SU-DHL-6 (cell line): ENCODE measurements at regions not wholly inside any gene's neighbourhood (a gene's known extent, or its start where the extent isn't known, plus 50 kb on each side); places are given as distances from the start of the nearest gene placed in this dataset.

ENCODE experiments used
- H2AFZ ChIP-seq: fragments of 200-600 bp; sonication (generic); 2 replicates; pipeline ENCODE4 v1.6.1; 2014; ENCODE audit warnings: low read depth, mild to moderate bottlenecking, moderate library complexity, mixed read lengths, antibody characterized with exemption, low read length; ENCODE audit not compliant: severe bottlenecking
- H3F3A ChIP-seq: fragments of 200-600 bp; shearing (Covaris generic); 2 replicates; pipeline ENCODE4 v1.6.0; 2016; ENCODE audit warnings: antibody characterized with exemption, mild to moderate bottlenecking; ENCODE audit not compliant: insufficient read depth
- H3K27ac ChIP-seq: fragments of 200-600 bp; sonication (generic); 2 replicates; pipeline ENCODE4 v1.5.1; 2016; ENCODE audit warnings: low read depth, mild to moderate bottlenecking, low read length, moderate library complexity, mixed read lengths
- H3K27me3 ChIP-seq: fragments of 200-600 bp; sonication (generic), shearing (Covaris generic); 2 replicates; pipeline ENCODE4 v1.6.0; 2014; ENCODE audit warnings: mild to moderate bottlenecking, low read length
- H3K36me3 ChIP-seq: fragments of 200-600 bp; sonication (generic); 2 replicates; pipeline ENCODE4 v1.6.1; 2014; ENCODE audit warnings: mild to moderate bottlenecking, low read length, mixed read lengths
- H3K4me2 ChIP-seq: fragments of 300-600, 200-600 bp; shearing (Covaris generic), sonication (generic); 2 replicates; pipeline ENCODE4 v1.6.0; 2014; ENCODE audit warnings: low read length, low read depth, mild to moderate bottlenecking; ENCODE audit not compliant: poor library complexity, severe bottlenecking
- H3K4me3 ChIP-seq: fragments of 200-600 bp; sonication (generic); 2 replicates; pipeline ENCODE4 v1.5.1; 2014; ENCODE audit warnings: antibody characterized with exemption, low read length, mild to moderate bottlenecking, mixed read lengths; ENCODE audit not compliant: insufficient read depth, poor library complexity, severe bottlenecking
- H3K79me2 ChIP-seq: fragments of 200-600 bp; sonication (generic); 2 replicates; pipeline ENCODE4 v1.6.1; 2014; ENCODE audit warnings: mild to moderate bottlenecking, low read length, moderate library complexity; ENCODE audit not compliant: insufficient read depth
- H3K9ac ChIP-seq: fragments of 200-600 bp; sonication (generic); 2 replicates; pipeline ENCODE4 v1.7.0; 2014; ENCODE audit warnings: mild to moderate bottlenecking, low read length
- H3K9me2 ChIP-seq: fragments of 200-600 bp; sonication (generic); replicated peaks from 2 replicates; pipeline ENCODE4 v1.6.1; 2014; ENCODE audit warnings: low read length; ENCODE audit not compliant: insufficient read depth
- H3K9me3 ChIP-seq: fragments of 200-600 bp; sonication (generic); 2 replicates; pipeline ENCODE4 v1.6.1; 2014; ENCODE audit warnings: low read length, mixed read lengths; ENCODE audit not compliant: insufficient read depth
- H4K20me1 ChIP-seq: fragments of 200-600 bp; sonication (generic); 2 replicates; pipeline ENCODE4 v1.6.1; 2014; ENCODE audit warnings: low read depth, mild to moderate bottlenecking, antibody characterized with exemption, low read length, moderate library complexity, mixed read lengths
- EZH2phosphoT487 ChIP-seq: fragments of 200-600 bp; sonication (generic), shearing (Covaris generic); conservative IDR thresholded peaks from 2 replicates; pipeline ENCODE4 v1.6.1; 2018; ENCODE audit warnings: mild to moderate bottlenecking, antibody characterized with exemption, low read length, moderate library complexity, mixed read lengths
- TF ChIP-seq, protein P1 (sequence below): fragments of 200-600 bp; sonication (generic); IDR thresholded peaks from one replicate; pipeline ENCODE4 v1.5.1; 2017; ENCODE audit warnings: antibody characterized with exemption, mild to moderate bottlenecking, low read length, moderate library complexity; ENCODE audit not compliant: insufficient read depth, poor library complexity, severe bottlenecking

DNA sequence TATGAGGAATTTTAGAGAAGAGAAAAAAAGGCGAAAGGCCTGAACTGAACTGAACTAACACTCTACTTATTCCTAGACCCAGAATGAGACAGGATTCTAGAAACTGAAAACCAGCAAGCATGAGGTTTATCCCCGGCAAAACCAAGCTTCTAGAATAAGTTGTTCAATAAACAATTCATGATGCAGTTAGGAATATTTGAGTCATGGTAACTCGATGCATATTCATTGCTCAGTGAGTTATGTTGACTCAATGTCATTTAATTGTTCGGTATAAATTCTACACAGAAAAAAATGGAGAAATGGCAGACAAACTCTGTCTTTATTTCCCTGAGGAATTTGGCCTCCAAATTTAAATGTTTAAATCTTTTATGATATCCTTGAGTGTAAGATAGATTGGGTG, 321.5 kb downstream of the SATB2 start:
- H3K9me2 ChIP-seq, result no peaks in the 10 kb centered on the region
- H2AFZ ChIP-seq, result no peak overlapping the region
- no peaks in the 10 kb centered on the region for H3K9me3 ChIP-seq
- no peaks in the 10 kb centered on the region for H4K20me1 ChIP-seq
- H3K79me2 ChIP-seq, result no peaks in the 10 kb centered on the region
- no peak overlapping the region for H3K9ac ChIP-seq
- H3K27me3 ChIP-seq, result no peaks in the 10 kb centered on the region
- H3K4me3 ChIP-seq, result no peak overlapping the region
- H3F3A ChIP-seq, result no peaks in the 10 kb centered on the region
- TF ChIP-seq, protein P1, sequence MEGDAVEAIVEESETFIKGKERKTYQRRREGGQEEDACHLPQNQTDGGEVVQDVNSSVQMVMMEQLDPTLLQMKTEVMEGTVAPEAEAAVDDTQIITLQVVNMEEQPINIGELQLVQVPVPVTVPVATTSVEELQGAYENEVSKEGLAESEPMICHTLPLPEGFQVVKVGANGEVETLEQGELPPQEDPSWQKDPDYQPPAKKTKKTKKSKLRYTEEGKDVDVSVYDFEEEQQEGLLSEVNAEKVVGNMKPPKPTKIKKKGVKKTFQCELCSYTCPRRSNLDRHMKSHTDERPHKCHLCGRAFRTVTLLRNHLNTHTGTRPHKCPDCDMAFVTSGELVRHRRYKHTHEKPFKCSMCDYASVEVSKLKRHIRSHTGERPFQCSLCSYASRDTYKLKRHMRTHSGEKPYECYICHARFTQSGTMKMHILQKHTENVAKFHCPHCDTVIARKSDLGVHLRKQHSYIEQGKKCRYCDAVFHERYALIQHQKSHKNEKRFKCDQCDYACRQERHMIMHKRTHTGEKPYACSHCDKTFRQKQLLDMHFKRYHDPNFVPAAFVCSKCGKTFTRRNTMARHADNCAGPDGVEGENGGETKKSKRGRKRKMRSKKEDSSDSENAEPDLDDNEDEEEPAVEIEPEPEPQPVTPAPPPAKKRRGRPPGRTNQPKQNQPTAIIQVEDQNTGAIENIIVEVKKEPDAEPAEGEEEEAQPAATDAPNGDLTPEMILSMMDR, result no peak
- TF ChIP-seq EZH2phosphoT487, result no peak
- H3K27ac ChIP-seq, result no peak overlapping the region
- H3K4me2 ChIP-seq, result no peak overlapping the region
- H3K36me3 ChIP-seq, result no peaks in the 10 kb centered on the region

GRCh38 chr2:199131876-199132275, 325.9 kb downstream of the SATB2 start:
- H3K9me2 ChIP-seq, result no peaks in the 10 kb centered on the region

GRCh38 chr2:199131136-199131655, 326.5 kb downstream of the SATB2 start:
- Histone ChIP-seq H3K27me3 (no peaks in the 10 kb centered on the region), H3K79me2 (no peaks in the 10 kb centered on the region), H3K9ac (no peak overlapping the region), H3K4me2 (no peak overlapping the region), H3K9me3 (no peaks in the 10 kb centered on the region), H2AFZ (no peak overlapping the region), H4K20me1 (no peaks in the 10 kb centered on the region), H3K27ac (no peak overlapping the region), H3F3A (no peaks in the 10 kb centered on the region), H3K36me3 (no peaks in the 10 kb centered on the region), H3K9me2 (no peaks in the 10 kb centered on the region), H3K4me3 (no peak overlapping the region)
- no peak for TF ChIP-seq EZH2phosphoT487
- TF ChIP-seq, protein P1, result no peak

More at GRCh38 chr2:199131876-199132275, 325.9 kb downstream of the SATB2 start:
- H3K4me2 ChIP-seq, result no peak overlapping the region
- H2AFZ ChIP-seq, result no peak overlapping the region
- H3K9me3 ChIP-seq, result no peaks in the 10 kb centered on the region
- H4K20me1 ChIP-seq, result no peaks in the 10 kb centered on the region
- H3K36me3 ChIP-seq, result no peaks in the 10 kb centered on the region
- no peaks in the 10 kb centered on the region for H3F3A ChIP-seq
- H3K27me3 ChIP-seq, result no peaks in the 10 kb centered on the region
- no peak overlapping the region for H3K4me3 ChIP-seq
- H3K9ac ChIP-seq, result no peak overlapping the region
- no peak overlapping the region for H3K27ac ChIP-seq
- no peak for TF ChIP-seq EZH2phosphoT487
- TF ChIP-seq, protein P1, result no peak
- no peaks in the 10 kb centered on the region for H3K79me2 ChIP-seq

- no peak overlapping the region for H3K4me3 ChIP-seq
- H3K9me2 ChIP-seq, result no peaks in the 10 kb centered on the region
- no peaks in the 10 kb centered on the region for H3F3A ChIP-seq
- no peak overlapping the region for H3K4me2 ChIP-seq
- no peaks in the 10 kb centered on the region for H3K27me3 ChIP-seq
- H3K9ac ChIP-seq, result no peak overlapping the region
- H3K27ac ChIP-seq, result no peak overlapping the region
- no peaks in the 10 kb centered on the region for H3K36me3 ChIP-seq
- H3K9me3 ChIP-seq, result no peaks in the 10 kb centered on the region
- H2AFZ ChIP-seq, result no peak overlapping the region
- H4K20me1 ChIP-seq, result no peaks in the 10 kb centered on the region
- H3K79me2 ChIP-seq, result no peaks in the 10 kb centered on the region
- no peak for TF ChIP-seq EZH2phosphoT487
- TF ChIP-seq, protein P1, result no peak
Measured at GRCh38 chr2:199130501-199130900, 327.2 kb downstream of the SATB2 start.
